ENCODE measurements at regions not wholly inside any gene's neighbourhood (a gene's known extent, or its start where the extent isn't known, plus 50 kb on each side); places are given as distances from the start of the nearest gene placed in this dataset.

- WGBS (ENCODE audit: extremely low coverage, insufficient read length, low lambda C conversion rate), result no CpG with 5 or more reads among the region's 4 CpGs
Observed at GRCh38 chr13:32960626-32961025, 55.6 kb upstream of the KL start.

More at GRCh38 chr13:32960626-32961025, 55.6 kb upstream of the KL start:
- Histone ChIP-seq H3K79me1 (ENCODE audit: insufficient read depth, low read depth, low read length, poor library complexity, severe bottlenecking) (no peaks in the 10 kb centered on the region), H3T11ph (ENCODE audit: low read length) (no peak overlapping the region), H3K79me2 (ENCODE audit: insufficient read depth, low read length) (no peaks in the 10 kb centered on the region), H3K14ac (ENCODE audit: insufficient read depth, low read length) (no peak overlapping the region), H3K27me3 (ENCODE audit: insufficient read depth, low read length) (no peaks in the 10 kb centered on the region), H3K23me2 (ENCODE audit: insufficient read length, low read depth, low read length, poor library complexity, severe bottlenecking) (no peaks in the 10 kb centered on the region), H2BK120ac (ENCODE audit: low read depth, low read length, poor library complexity, severe bottlenecking) (no peak overlapping the region), H3K4me2 (ENCODE audit: insufficient read depth, insufficient read length, low read length) (no peak overlapping the region), H2BK15ac (ENCODE audit: low read depth, low read length) (no peak overlapping the region), H2BK20ac (ENCODE audit: low read depth, low read length, poor library complexity, severe bottlenecking) (no peak overlapping the region), H2BK12ac (ENCODE audit: insufficient read length, low read depth, low read length) (no peak overlapping the region), H4K8ac (replicated peaks; ENCODE audit: insufficient read length, low read depth, low read length) (no peak overlapping the region), H3K9ac (ENCODE audit: extremely low read depth, insufficient read length, low read length) (no peak overlapping the region), H4K91ac (ENCODE audit: insufficient read length, low read depth, low read length) (no peak overlapping the region), H3K23ac (ENCODE audit: insufficient read length, low read depth, low read length) (no peak overlapping the region), H3K56ac (ENCODE audit: insufficient read length, low read depth, low read length) (no peak overlapping the region), H2AFZ (ENCODE audit: low read length) (no peak overlapping the region), H4K20me1 (ENCODE audit: control insufficient read depth, insufficient read depth, insufficient read length) (no peaks in the 10 kb centered on the region), H2AK5ac (ENCODE audit: insufficient read length, low read length) (no peak overlapping the region), H3K4ac (ENCODE audit: low read depth, low read length) (no peak overlapping the region), H3K4me1 (ENCODE audit: insufficient read depth, low read length) (no peaks in the 10 kb centered on the region), H4K5ac (ENCODE audit: insufficient read length, low read depth, low read length) (no peak overlapping the region), H3K27ac (ENCODE audit: insufficient read length, low read depth, low read length) (no peak overlapping the region), H2BK5ac (ENCODE audit: insufficient read length, low read length) (no peak overlapping the region), H3K9me3 (ENCODE audit: control insufficient read depth, low read depth, low read length) (no peaks in the 10 kb centered on the region), H3K18ac (ENCODE audit: insufficient read length, low read depth, low read length) (no peak overlapping the region)
- Mint-ChIP-seq H3K9me3 (no peaks in the 10 kb centered on the region; a peak in 1 of 5 replicates), H3K27ac (no peak overlapping the region), H3K27me3 (ENCODE audit: low read depth) (peaks cover 28% of the 10 kb centered on the region), H3K4me3 (no peak overlapping the region), H3K36me3 (ENCODE audit: insufficient read depth in 1 of 3, low read depth in 3 of 3) (no peaks in the 10 kb centered on the region; a peak in 1 of 7 replicates), H3K4me1 (peaks cover 4 to 6% of the 10 kb centered on the region in 2 experiments; a peak in 3 of 4 replicates)
- no peak for DNase-seq
- no peak for TF ChIP-seq CTCF (conservative IDR thresholded peaks at IDR 0.05)

Data from H9 (cell line).